Naive thymus-derived CD4-positive, alpha-beta T cell (primary cell): ENCODE measurements at regions not wholly inside any gene's neighbourhood (a gene's known extent, or its start where the extent isn't known, plus 50 kb on each side); places are given as distances from the start of the nearest gene placed in this dataset.

Experiments
- ATAC-seq: fragments of 150-1000 bp; cut with Tn5 transposase; 2 replicates; pipeline ENCODE4 v1.10.0; 2021; ENCODE audit warnings: mild to moderate bottlenecking, moderate library complexity
- CTCF ChIA-PET: fragments of 350-600 bp; sonication (Branson Sonifier 250); formaldehyde crosslinking; loops from one replicate; lab custom pipeline; 2021; ENCODE audit warnings: antibody characterized with exemption; lab: Charles Lee
- POLR2A ChIA-PET: fragments of 350-600 bp; sonication (Branson Sonifier 250); formaldehyde crosslinking; loops from one replicate; lab custom pipeline; 2021; ENCODE audit warnings: antibody characterized with exemption, inconsistent platforms; lab: Charles Lee
- DNase-seq, 9 donors: peaks; one replicate each; pipeline versions ENCODE4 v3.0.0 to v3.0.0-alpha.2; 2020 to 2022; ENCODE audit warnings: mixed read lengths in 1 of 9
- H3K27ac ChIP-seq: one replicate; pipeline ENCODE4 v1.7.0; 2013; ENCODE audit warnings: mild to moderate bottlenecking, low read depth, low read length, moderate library complexity
- H3K27me3 ChIP-seq, 2 donors: one replicate each; pipeline ENCODE4 v1.7.0; 2013; ENCODE audit warnings: low read length in 2 of 2, mild to moderate bottlenecking in 2 of 2, moderate library complexity in 2 of 2; ENCODE audit not compliant: control insufficient read depth in 2 of 2, insufficient read depth in 2 of 2
- H3K36me3 ChIP-seq, 3 experiments: 1 replicate in 2 of 3; 2 replicates in 1 of 3; pipeline ENCODE4 v1.7.0; 2013; ENCODE audit warnings: low read length in 3 of 3, mild to moderate bottlenecking in 3 of 3, moderate library complexity in 1 of 3; ENCODE audit not compliant: insufficient read depth in 3 of 3, control insufficient read depth in 2 of 3
- H3K4me1 ChIP-seq, 2 donors: one replicate each; pipeline ENCODE4 v1.7.0; 2013; ENCODE audit warnings: low read length in 2 of 2, mild to moderate bottlenecking in 2 of 2, moderate library complexity in 1 of 2; ENCODE audit not compliant: control insufficient read depth in 2 of 2, insufficient read depth in 2 of 2
- H3K4me3 ChIP-seq: 2 replicates; pipeline ENCODE4 v1.7.0; 2013; ENCODE audit warnings: mild to moderate bottlenecking, low read length
- H3K9me3 ChIP-seq, 3 experiments: 1 replicate in 2 of 3; 2 replicates in 1 of 3; pipeline ENCODE4 v1.7.0; 2013; ENCODE audit warnings: low read length in 3 of 3; ENCODE audit not compliant: control insufficient read depth in 2 of 3
- H3K27ac Mint-ChIP-seq, 9 donors: one replicate each; pipeline ENCODE4 v1.8.0; 2020 to 2022; ENCODE audit warnings: mixed read lengths in 9 of 9, mild to moderate bottlenecking in 8 of 9, moderate library complexity in 5 of 9, inconsistent platforms in 2 of 9
- H3K27me3 Mint-ChIP-seq, 5 donors: one replicate each; pipeline ENCODE4 v1.8.0; 2021 to 2022; ENCODE audit warnings: mixed read lengths in 5 of 5, mild to moderate bottlenecking in 1 of 5
- H3K36me3 Mint-ChIP-seq, 5 donors: one replicate each; pipeline ENCODE4 v1.8.0; 2020 to 2022; ENCODE audit warnings: mixed read lengths in 5 of 5, mild to moderate bottlenecking in 3 of 5, inconsistent platforms in 1 of 5
- H3K4me1 Mint-ChIP-seq, 7 donors: one replicate each; pipeline ENCODE4 v1.8.0; 2020 to 2022; ENCODE audit warnings: mixed read lengths in 7 of 7, mild to moderate bottlenecking in 3 of 7, inconsistent platforms in 1 of 7
- H3K4me3 Mint-ChIP-seq, 10 donors: one replicate each; pipeline ENCODE4 v1.8.0; 2020 to 2022; ENCODE audit warnings: mild to moderate bottlenecking in 10 of 10, mixed read lengths in 10 of 10, moderate library complexity in 6 of 10, inconsistent platforms in 2 of 10
- H3K9me3 Mint-ChIP-seq, 11 donors: one replicate each; pipeline ENCODE4 v1.8.0; 2020 to 2022; ENCODE audit warnings: mixed read lengths in 11 of 11, mild to moderate bottlenecking in 4 of 11, inconsistent platforms in 1 of 11, moderate library complexity in 1 of 11
- intact Hi-C, 2 donors: fragments of 100-400 bp; cut with micrococcal nuclease; formaldehyde crosslinking; loops; one replicate each; pipeline ENCODE4 v1.15.1; 2023

- Histone ChIP-seq H3K27ac (no peak overlapping the region), H3K4me1 (no peaks in the 10 kb centered on the region), H3K36me3 (no peaks in the 10 kb centered on the region), H3K27me3 (no peaks in the 10 kb centered on the region), H3K9me3 (no peaks in the 10 kb centered on the region), H3K4me3 (no peak overlapping the region)
- DNase-seq (no peak), ATAC-seq (no peak)
- Mint-ChIP-seq H3K9me3 (peaks cover 0 to 6% (median 2%) of the 10 kb centered on the region in 11 donors), H3K36me3 (peaks cover 0 to 2% (median 0%) of the 10 kb centered on the region in 5 donors), H3K4me1 (no peaks in the 10 kb centered on the region), H3K27me3 (no peaks in the 10 kb centered on the region), H3K27ac (no peak overlapping the region), H3K4me3 (no peak overlapping the region)
- CTCF ChIA-PET, result no interaction called here
- POLR2A ChIA-PET, result no interaction called here
- intact Hi-C loops, result no loop called here
These were observed 158.1 kb upstream of the VCX3A start for GRCh38 chrX:6693051-6693450.

DNA sequence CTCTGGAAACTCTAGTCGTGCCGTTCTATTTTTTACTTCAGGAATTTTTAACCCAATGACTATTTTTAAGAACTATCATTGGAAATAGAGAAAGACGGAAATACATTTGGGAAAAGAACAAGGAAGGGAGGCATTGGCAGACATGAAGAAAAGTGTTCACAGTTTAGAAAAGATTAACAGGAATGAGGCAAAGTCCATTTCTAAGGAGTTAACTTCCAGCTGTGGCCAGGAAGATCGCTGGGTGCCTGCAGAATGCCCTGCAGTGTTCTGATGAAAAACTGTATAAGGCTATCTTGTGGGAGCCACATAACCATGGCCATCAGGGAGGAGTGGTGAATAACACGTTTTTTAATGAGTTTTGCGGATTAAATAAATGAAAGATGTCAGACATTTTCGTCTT, 150.6 kb upstream of the VCX3A start:
- H3K4me3 ChIP-seq, result no peak overlapping the region
- CTCF ChIA-PET, result no interaction called here
- no peaks in the 10 kb centered on the region for H3K27me3 ChIP-seq
- H3K4me3 Mint-ChIP-seq, result no peak overlapping the region
- DNase-seq, result no peak
- intact Hi-C loops, result no loop called here
- H3K36me3 Mint-ChIP-seq, result peaks cover 0 to 3% (median 0%) of the 10 kb centered on the region in 5 donors
- no peak for ATAC-seq
- peaks cover 0 to 14% (median 2%) of the 10 kb centered on the region in 11 donors for H3K9me3 Mint-ChIP-seq
- no peaks in the 10 kb centered on the region for H3K4me1 ChIP-seq
- H3K4me1 Mint-ChIP-seq, result no peaks in the 10 kb centered on the region
- H3K9me3 ChIP-seq, result no peaks in the 10 kb centered on the region
- no peak overlapping the region for H3K27ac ChIP-seq
- H3K27ac Mint-ChIP-seq, result no peak overlapping the region
- H3K36me3 ChIP-seq, result no peaks in the 10 kb centered on the region
- POLR2A ChIA-PET, result no interaction called here
- peaks cover 0 to 5% (median 0%) of the 10 kb centered on the region in 5 donors for H3K27me3 Mint-ChIP-seq

- Histone ChIP-seq H3K9me3 (no peaks in the 10 kb centered on the region), H3K36me3 (no peaks in the 10 kb centered on the region), H3K27ac (no peak overlapping the region), H3K4me1 (no peaks in the 10 kb centered on the region), H3K4me3 (no peak overlapping the region), H3K27me3 (no peaks in the 10 kb centered on the region)
- no peak for DNase-seq
- Mint-ChIP-seq H3K27me3 (peaks cover 0 to 5% (median 0%) of the 10 kb centered on the region in 5 donors), H3K27ac (no peak overlapping the region), H3K4me3 (no peak overlapping the region), H3K9me3 (peaks cover 0 to 9% (median 2%) of the 10 kb centered on the region in 11 donors), H3K4me1 (no peaks in the 10 kb centered on the region), H3K36me3 (peaks cover 0 to 3% (median 0%) of the 10 kb centered on the region in 5 donors)
- intact Hi-C loops, result no loop called here
- ATAC-seq, result no peak
- POLR2A ChIA-PET, result no interaction called here
- CTCF ChIA-PET, result no interaction called here
These were observed 148.4 kb upstream of the VCX3A start for GRCh38 chrX:6683353-6683752.

DNA sequence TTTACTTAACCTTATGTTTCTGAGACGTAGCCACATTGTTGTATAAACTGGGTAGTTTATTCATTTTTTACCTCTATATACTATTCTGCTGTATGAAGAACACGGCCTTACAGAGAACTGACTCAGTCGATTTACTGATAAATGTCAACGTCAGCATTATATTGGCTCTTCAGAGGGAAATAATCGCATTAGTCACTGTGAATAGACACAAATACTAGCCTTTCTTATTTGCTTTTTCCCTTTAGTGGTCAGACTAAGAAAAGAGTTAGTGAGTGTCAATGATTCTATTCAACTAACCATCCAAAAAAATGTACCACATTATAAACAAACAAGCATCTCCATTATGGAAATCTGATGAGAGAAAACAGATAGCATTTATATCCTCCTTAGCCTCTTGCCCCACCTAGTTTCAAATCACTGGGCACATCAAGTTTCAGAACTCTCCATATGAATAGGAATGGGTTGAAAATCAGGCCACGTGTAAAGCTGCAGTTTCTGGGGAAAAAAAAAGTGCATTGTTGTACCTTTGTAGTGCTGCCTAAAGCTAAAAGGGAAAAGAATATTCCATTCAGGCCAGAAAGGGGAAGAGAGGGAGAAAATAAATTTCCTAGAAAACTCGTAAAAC, 146.7 kb upstream of the VCX3A start:
- POLR2A ChIA-PET, result no interaction called here
- no peaks in the 10 kb centered on the region for H3K4me1 Mint-ChIP-seq
- H3K36me3 Mint-ChIP-seq, result no peaks in the 10 kb centered on the region
- no peaks in the 10 kb centered on the region for H3K9me3 ChIP-seq
- no peak overlapping the region for H3K27ac Mint-ChIP-seq
- H3K27ac ChIP-seq, result no peak overlapping the region
- H3K27me3 Mint-ChIP-seq, result peaks cover 0 to 5% (median 0%) of the 10 kb centered on the region in 5 donors
- H3K4me3 ChIP-seq, result no peak overlapping the region
- no peak overlapping the region for H3K4me3 Mint-ChIP-seq
- H3K36me3 ChIP-seq, result no peaks in the 10 kb centered on the region
- intact Hi-C loops, result no loop called here
- no peak for ATAC-seq
- no peak for DNase-seq
- no peaks in the 10 kb centered on the region for H3K4me1 ChIP-seq
- no peaks in the 10 kb centered on the region for H3K27me3 ChIP-seq
- peaks cover 0 to 9% (median 0%) of the 10 kb centered on the region in 11 donors for H3K9me3 Mint-ChIP-seq
- CTCF ChIA-PET, result no interaction called here

- Histone ChIP-seq H3K4me1 (no peaks in the 10 kb centered on the region), H3K9me3 (no peaks in the 10 kb centered on the region), H3K27me3 (no peaks in the 10 kb centered on the region), H3K4me3 (no peak overlapping the region), H3K27ac (no peak overlapping the region), H3K36me3 (no peaks in the 10 kb centered on the region)
- Mint-ChIP-seq H3K27ac (no peak overlapping the region), H3K4me1 (no peaks in the 10 kb centered on the region), H3K4me3 (no peak overlapping the region), H3K27me3 (no peaks in the 10 kb centered on the region), H3K9me3 (peaks cover 0 to 9% (median 0%) of the 10 kb centered on the region in 11 donors), H3K36me3 (no peaks in the 10 kb centered on the region)
- ChIA-PET POLR2A (no interaction called here), CTCF (no interaction called here)
- DNase-seq (no peak), ATAC-seq (no peak)
- intact Hi-C loops, result no loop called here
These were observed 145.1 kb upstream of the VCX3A start for GRCh38 chrX:6679988-6680387.

GRCh38 chrX:6679550-6679949, 144.6 kb upstream of the VCX3A start:
- Mint-ChIP-seq H3K4me3 (no peak overlapping the region), H3K27me3 (no peaks in the 10 kb centered on the region), H3K4me1 (no peaks in the 10 kb centered on the region), H3K27ac (no peak overlapping the region), H3K9me3 (peaks cover 0 to 9% (median 0%) of the 10 kb centered on the region in 11 donors), H3K36me3 (no peaks in the 10 kb centered on the region)
- Histone ChIP-seq H3K4me1 (no peaks in the 10 kb centered on the region), H3K27me3 (no peaks in the 10 kb centered on the region), H3K27ac (no peak overlapping the region), H3K4me3 (no peak overlapping the region), H3K36me3 (no peaks in the 10 kb centered on the region), H3K9me3 (no peaks in the 10 kb centered on the region)
- CTCF ChIA-PET, result no interaction called here
- no peak for ATAC-seq
- DNase-seq, result no peak
- POLR2A ChIA-PET, result no interaction called here
- intact Hi-C loops, result no loop called here

DNA sequence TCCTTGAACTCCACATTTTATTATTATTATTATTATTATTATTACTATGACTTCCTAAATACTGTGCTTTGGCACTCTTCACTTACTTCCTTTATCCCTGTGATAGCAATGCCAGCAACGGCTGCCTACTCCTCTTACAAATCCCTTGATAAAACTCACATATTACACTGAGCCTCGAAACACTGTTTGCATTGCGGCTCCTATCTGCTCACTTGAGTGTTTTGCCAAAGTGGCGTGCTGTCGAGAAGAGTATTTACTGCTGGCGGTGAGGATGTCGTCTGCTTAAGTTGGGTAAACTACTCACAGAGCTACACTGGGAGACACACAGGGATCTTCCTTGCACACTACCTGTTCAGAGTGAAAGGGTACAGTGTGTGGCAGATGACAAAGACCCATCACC, 143.4 kb upstream of the VCX3A start:
- no peak overlapping the region for H3K27ac Mint-ChIP-seq
- no peak overlapping the region for H3K4me3 ChIP-seq
- DNase-seq, result no peak
- intact Hi-C loops, result no loop called here
- no peaks in the 10 kb centered on the region for H3K27me3 Mint-ChIP-seq
- ChIA-PET CTCF (no interaction called here), POLR2A (no interaction called here)
- H3K4me1 Mint-ChIP-seq, result no peaks in the 10 kb centered on the region
- H3K27me3 ChIP-seq, result no peaks in the 10 kb centered on the region
- H3K36me3 Mint-ChIP-seq, result no peaks in the 10 kb centered on the region
- H3K36me3 ChIP-seq, result no peaks in the 10 kb centered on the region
- H3K4me3 Mint-ChIP-seq, result no peak overlapping the region
- H3K4me1 ChIP-seq, result no peaks in the 10 kb centered on the region
- peaks cover 0 to 7% (median 0%) of the 10 kb centered on the region in 11 donors for H3K9me3 Mint-ChIP-seq
- ATAC-seq, result no peak
- H3K9me3 ChIP-seq, result no peaks in the 10 kb centered on the region
- H3K27ac ChIP-seq, result no peak overlapping the region
